ENCODE measurements at regions not wholly inside any gene's neighbourhood (a gene's known extent, or its start where the extent isn't known, plus 50 kb on each side); places are given as distances from the start of the nearest gene placed in this dataset.

- no peak for DNase-seq
These were observed 52.6 kb upstream of the KATNAL1 start for GRCh38 chr13:30359991-30360390.

- no peak for DNase-seq
These were observed 53.2 kb upstream of the KATNAL1 start for GRCh38 chr13:30360586-30360985.

GRCh38 chr13:30362005-30362788, 54.8 kb upstream of the KATNAL1 start:
- DNase-seq: no peak

- DNase-seq: no peak
These were observed 55.5 kb upstream of the KATNAL1 start for GRCh38 chr13:30362869-30363268.

GRCh38 chr13:30363725-30364124, 56.4 kb upstream of the KATNAL1 start:
- no peak for DNase-seq

- DNase-seq: no peak
These were observed 56.8 kb upstream of the KATNAL1 start for GRCh38 chr13:30364133-30364532.

GRCh38 chr13:30364876-30365275, 57.4 kb upstream of the UBE2L5 start:
- no peak for DNase-seq

GRCh38 chr13:30366088-30366487, 56.2 kb upstream of the UBE2L5 start:
- no peak for DNase-seq

GRCh38 chr13:30367296-30367695, 55.0 kb upstream of the UBE2L5 start:
- no peak for DNase-seq

GRCh38 chr13:30370146-30370545, 52.1 kb upstream of the UBE2L5 start:
- no peak for DNase-seq

- no peak for DNase-seq
These were observed 51.3 kb upstream of the UBE2L5 start for GRCh38 chr13:30370916-30371521.

GRCh38 chr13:30371649-30372265, 50.5 kb upstream of the UBE2L5 start:
- peak; percentile 55 for DNase-seq

All from activated effector memory CD4-positive, alpha-beta T cell treated with Interleukin-2 at 50 U/mL for 16 hours (primary cell).